ENCODE measurements at regions not wholly inside any gene's neighbourhood (a gene's known extent, or its start where the extent isn't known, plus 50 kb on each side); places are given as distances from the start of the nearest gene placed in this dataset.

GRCh38 chr13:53490752-53491151 is 462.1 kb downstream of the OLFM4 start:
- TF ChIP-seq CTCF (IDR thresholded peaks at IDR 0.05; ENCODE audit: control insufficient read depth, insufficient read depth, low read depth, low read length, missing control alignments): no peak
- DNase-seq (ENCODE audit: low read depth): no peak
- H3K4me3 ChIP-seq (ENCODE audit: control insufficient read depth, low read depth, low read length): no peak overlapping the region

- no peak for TF ChIP-seq CTCF (IDR thresholded peaks at IDR 0.05; ENCODE audit: control insufficient read depth, insufficient read depth, low read depth, low read length, missing control alignments)
- DNase-seq (ENCODE audit: low read depth): no peak
- H3K4me3 ChIP-seq (ENCODE audit: control insufficient read depth, low read depth, low read length): no peak overlapping the region
Observed at GRCh38 chr13:53494406-53494805, 465.8 kb downstream of the OLFM4 start.

GRCh38 chr13:53499576-53500133 is 471.0 kb downstream of the OLFM4 start:
- no peak for TF ChIP-seq CTCF (IDR thresholded peaks at IDR 0.05; ENCODE audit: control insufficient read depth, insufficient read depth, low read depth, low read length, missing control alignments)
- no peak overlapping the region for H3K4me3 ChIP-seq (ENCODE audit: control insufficient read depth, low read depth, low read length)
- DNase-seq (ENCODE audit: low read depth): no peak

- DNase-seq (ENCODE audit: low read depth): no peak
- TF ChIP-seq CTCF (IDR thresholded peaks at IDR 0.05; ENCODE audit: control insufficient read depth, insufficient read depth, low read depth, low read length, missing control alignments): no peak
- H3K4me3 ChIP-seq (ENCODE audit: control insufficient read depth, low read depth, low read length): no peak overlapping the region
Observed at GRCh38 chr13:53501387-53501786, 472.8 kb downstream of the OLFM4 start.

GRCh38 chr13:53507741-53508140 is 479.1 kb downstream of the OLFM4 start:
- no peak for DNase-seq (ENCODE audit: low read depth)
- TF ChIP-seq CTCF (IDR thresholded peaks at IDR 0.05; ENCODE audit: control insufficient read depth, insufficient read depth, low read depth, low read length, missing control alignments): no peak
- H3K4me3 ChIP-seq (ENCODE audit: control insufficient read depth, low read depth, low read length): no peak overlapping the region

- no peak for TF ChIP-seq CTCF (IDR thresholded peaks at IDR 0.05; ENCODE audit: control insufficient read depth, insufficient read depth, low read depth, low read length, missing control alignments)
- DNase-seq (ENCODE audit: low read depth): no peak
- no peak overlapping the region for H3K4me3 ChIP-seq (ENCODE audit: control insufficient read depth, low read depth, low read length)
Observed at GRCh38 chr13:53512635-53513034, 484.0 kb downstream of the OLFM4 start.

GRCh38 chr13:53513226-53513625 is 484.6 kb downstream of the OLFM4 start:
- TF ChIP-seq CTCF (IDR thresholded peaks at IDR 0.05; ENCODE audit: control insufficient read depth, insufficient read depth, low read depth, low read length, missing control alignments): no peak
- no peak for DNase-seq (ENCODE audit: low read depth)
- H3K4me3 ChIP-seq (ENCODE audit: control insufficient read depth, low read depth, low read length): no peak overlapping the region

All from AG09309 (cell line).